Skeletal muscle tissue (tissue), 3 donors: ENCODE measurements at regions not wholly inside any gene's neighbourhood (a gene's known extent, or its start where the extent isn't known, plus 50 kb on each side); places are given as distances from the start of the nearest gene placed in this dataset.
"Not testable (repeated sequence)": the region's sequence is repeated elsewhere in the genome, so short reads cannot be mapped to it uniquely, and the experiment has no call there.

ENCODE experiments used
- H3K27ac ChIP-seq: one replicate; pipeline ENCODE4 v1.7.0; 2013; ENCODE audit warnings: mild to moderate bottlenecking, low read depth, low read length, inconsistent platforms
- H3K27me3 ChIP-seq, 3 donors: one replicate each; pipeline ENCODE4 v1.7.0; 2013; ENCODE audit warnings: low read length in 3 of 3; ENCODE audit not compliant: control insufficient read depth in 3 of 3, insufficient read depth in 3 of 3
- H3K36me3 ChIP-seq, 3 donors: one replicate each; pipeline ENCODE4 v1.7.0; 2013; ENCODE audit warnings: low read length in 3 of 3; ENCODE audit not compliant: control insufficient read depth in 3 of 3, insufficient read depth in 3 of 3
- H3K4me1 ChIP-seq, 3 donors: one replicate each; pipeline ENCODE4 v1.7.0; 2013; ENCODE audit warnings: low read length in 3 of 3, mild to moderate bottlenecking in 3 of 3; ENCODE audit not compliant: control insufficient read depth in 3 of 3, insufficient read depth in 3 of 3
- H3K4me3 ChIP-seq, 3 donors: one replicate each; pipeline ENCODE4 v1.7.0; 2013; ENCODE audit warnings: low read length in 3 of 3
- H3K9ac ChIP-seq, 3 donors: one replicate each; pipeline ENCODE4 v1.7.0; 2013; ENCODE audit warnings: low read length in 3 of 3, mild to moderate bottlenecking in 3 of 3, moderate library complexity in 2 of 3, low read depth in 1 of 3
- H3K9me3 ChIP-seq, 3 donors: one replicate each; pipeline ENCODE4 v1.7.0; 2013; ENCODE audit warnings: low read length in 3 of 3; ENCODE audit not compliant: control insufficient read depth in 3 of 3
- donor health status: Osteomylitis.

DNA sequence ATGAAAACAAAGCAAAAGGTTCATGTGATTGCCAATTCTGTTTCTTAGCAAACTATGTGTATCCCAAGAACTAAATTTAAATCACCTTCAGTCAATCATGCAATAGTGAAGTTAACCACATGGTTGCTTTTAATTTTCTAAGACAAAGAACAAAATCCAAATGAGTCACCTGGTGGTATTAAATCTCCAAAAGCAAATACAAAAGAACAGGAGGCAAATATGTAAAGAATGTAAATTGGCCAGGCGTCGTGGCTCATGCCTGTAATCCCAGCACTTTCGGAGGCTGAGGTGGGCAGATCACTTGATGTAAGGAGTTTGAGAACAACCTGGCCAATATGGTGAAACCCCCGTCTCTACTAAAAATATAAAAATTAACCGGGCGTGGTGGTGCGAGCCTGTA lies 54.2 kb upstream of the PIK3R4 start:
- no peaks in the 10 kb centered on the region for H3K9me3 ChIP-seq
- H3K27ac ChIP-seq, result no peak overlapping the region
- no peaks in the 10 kb centered on the region for H3K36me3 ChIP-seq
- no peak overlapping the region for H3K9ac ChIP-seq
- no peaks in the 10 kb centered on the region for H3K27me3 ChIP-seq
- no peak overlapping the region for H3K4me3 ChIP-seq
- no peaks in the 10 kb centered on the region for H3K4me1 ChIP-seq

DNA sequence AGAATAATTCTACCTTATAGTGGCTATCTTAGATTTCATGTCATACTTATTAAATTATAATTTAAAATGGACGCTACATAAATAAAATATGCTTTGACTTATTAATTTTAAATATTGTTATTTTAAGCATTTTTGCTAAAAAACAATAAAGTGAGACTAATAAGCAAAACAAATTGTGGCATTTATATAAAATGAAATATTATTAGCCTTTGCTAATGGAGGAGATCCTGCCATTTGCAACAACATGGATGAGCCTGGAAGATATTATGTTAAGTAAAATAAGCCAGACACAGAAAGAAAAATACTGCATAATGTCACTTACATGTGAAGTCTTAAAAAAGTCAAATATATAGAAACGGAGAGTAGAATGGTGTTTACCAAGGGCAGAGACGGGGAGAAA lies 54.8 kb upstream of the PIK3R4 start:
- no peaks in the 10 kb centered on the region for H3K4me1 ChIP-seq
- H3K9ac ChIP-seq, result no peak overlapping the region
- H3K9me3 ChIP-seq, result no peaks in the 10 kb centered on the region
- H3K4me3 ChIP-seq, result no peak overlapping the region
- no peak overlapping the region for H3K27ac ChIP-seq
- no peaks in the 10 kb centered on the region for H3K27me3 ChIP-seq
- no peaks in the 10 kb centered on the region for H3K36me3 ChIP-seq

DNA sequence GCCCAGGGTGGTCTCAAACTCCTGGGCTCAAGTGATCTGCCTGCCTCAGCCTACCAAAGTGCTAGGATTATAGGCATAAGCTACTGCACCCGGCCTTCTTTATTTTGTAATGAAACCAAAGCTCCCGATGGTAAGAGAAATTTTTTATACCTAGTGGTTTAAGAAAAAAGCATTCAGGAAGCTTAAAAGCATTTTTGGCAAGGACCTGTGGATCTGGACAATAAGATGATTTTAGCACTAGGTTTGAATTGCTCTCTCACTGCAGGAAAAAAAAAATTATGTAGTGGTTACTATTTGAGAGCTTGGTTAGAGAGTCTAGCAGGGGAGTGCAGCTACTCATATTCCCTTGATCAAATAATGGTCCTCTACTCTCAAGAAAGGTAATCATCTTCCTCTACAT lies 64.9 kb upstream of the PIK3R4 start:
- H3K36me3 ChIP-seq, result no peaks in the 10 kb centered on the region
- no peaks in the 10 kb centered on the region for H3K27me3 ChIP-seq
- H3K4me3 ChIP-seq, result no peak overlapping the region
- H3K9me3 ChIP-seq, result no peaks in the 10 kb centered on the region
- H3K4me1 ChIP-seq, result no peaks in the 10 kb centered on the region
- no peak overlapping the region for H3K27ac ChIP-seq
- H3K9ac ChIP-seq, result no peak overlapping the region

DNA sequence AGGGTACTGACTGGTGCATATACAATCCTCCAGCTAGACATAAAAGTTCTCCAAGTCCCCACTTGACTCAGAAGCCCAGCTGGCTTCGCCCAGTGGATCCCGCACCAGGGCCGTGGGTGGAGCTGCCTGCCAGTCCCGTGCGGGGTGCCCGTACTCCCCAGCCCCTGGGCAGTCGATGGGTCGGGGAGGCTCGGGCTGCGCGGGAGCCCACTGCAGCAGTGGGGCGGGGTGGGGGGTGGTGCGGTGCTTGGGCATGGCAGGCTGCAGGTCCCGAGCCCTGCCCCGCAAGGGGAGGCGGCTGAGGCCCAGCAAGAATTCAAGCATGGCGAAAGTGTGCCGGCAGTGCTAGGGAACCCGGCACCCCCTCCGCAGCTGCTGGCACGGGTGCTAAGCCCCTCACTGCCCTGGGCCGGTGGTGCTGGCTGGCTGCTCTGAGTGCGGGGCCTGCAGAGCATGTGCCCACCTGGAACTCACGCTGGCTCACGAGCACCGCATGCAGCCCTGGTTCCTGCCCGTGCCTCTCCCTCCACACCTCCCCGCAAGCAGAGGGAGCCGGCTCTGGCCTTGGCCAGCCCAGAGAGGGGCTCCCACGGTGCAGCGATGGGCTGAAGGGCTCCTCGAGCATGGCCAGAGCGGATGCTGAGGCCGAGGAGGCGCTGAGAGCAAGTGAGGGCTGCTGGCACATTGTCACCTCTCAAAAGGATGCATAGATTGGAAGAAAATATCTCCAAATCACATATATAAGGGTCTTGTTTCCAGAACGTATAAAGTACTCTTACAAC lies 68.3 kb upstream of the PIK3R4 start:
- no peaks in the 10 kb centered on the region for H3K9me3 ChIP-seq
- H3K4me1 ChIP-seq, result no peaks in the 10 kb centered on the region
- no peak overlapping the region for H3K27ac ChIP-seq
- no peaks in the 10 kb centered on the region for H3K36me3 ChIP-seq
- no peak overlapping the region for H3K4me3 ChIP-seq
- H3K9ac ChIP-seq, result no peak overlapping the region
- no peaks in the 10 kb centered on the region for H3K27me3 ChIP-seq

DNA sequence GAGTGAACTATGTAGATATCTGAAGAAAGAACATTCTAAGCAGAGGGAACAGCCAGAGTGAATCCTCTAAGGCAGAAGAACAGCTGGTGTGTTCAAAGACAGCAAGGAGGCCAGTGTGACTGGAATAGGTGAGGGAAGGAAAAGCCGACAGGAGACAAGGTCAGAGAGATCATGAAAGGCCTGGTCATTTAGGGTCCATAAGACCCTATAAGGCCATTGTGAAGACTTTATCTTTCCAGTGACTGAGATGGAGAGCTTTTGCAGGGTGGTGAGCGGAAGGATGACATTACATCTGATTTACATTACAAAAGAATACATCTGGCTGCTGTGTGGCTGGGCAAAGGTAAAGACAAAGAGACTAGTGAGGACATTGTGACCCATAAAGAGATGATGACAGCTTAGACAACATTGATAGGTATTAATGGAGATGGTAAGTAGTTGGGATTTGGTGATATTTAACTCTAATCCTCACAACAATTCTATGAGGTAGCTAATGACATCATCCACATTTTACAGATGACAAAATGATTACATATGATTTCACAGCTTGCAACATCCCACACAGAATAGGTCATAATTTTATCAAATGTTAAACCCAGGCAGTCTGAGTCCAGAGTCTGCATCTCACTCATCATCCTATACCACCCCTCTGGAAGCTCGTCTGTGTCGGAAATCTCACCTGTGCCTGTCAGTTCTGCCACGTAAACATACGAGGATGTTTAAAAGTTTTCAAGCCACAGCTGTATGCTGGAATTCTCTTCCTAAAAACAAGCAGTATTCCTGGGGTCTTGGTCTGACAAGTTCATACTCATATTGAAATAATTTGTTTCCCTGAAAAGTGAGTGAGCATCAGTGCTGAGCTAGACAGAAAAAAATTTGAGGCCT lies 70.2 kb upstream of the PIK3R4 start:
- Histone ChIP-seq H3K27ac (no peak overlapping the region), H3K4me1 (no peaks in the 10 kb centered on the region), H3K9me3 (no peaks in the 10 kb centered on the region), H3K27me3 (no peaks in the 10 kb centered on the region), H3K4me3 (no peak overlapping the region), H3K9ac (no peak overlapping the region), H3K36me3 (no peaks in the 10 kb centered on the region)

DNA sequence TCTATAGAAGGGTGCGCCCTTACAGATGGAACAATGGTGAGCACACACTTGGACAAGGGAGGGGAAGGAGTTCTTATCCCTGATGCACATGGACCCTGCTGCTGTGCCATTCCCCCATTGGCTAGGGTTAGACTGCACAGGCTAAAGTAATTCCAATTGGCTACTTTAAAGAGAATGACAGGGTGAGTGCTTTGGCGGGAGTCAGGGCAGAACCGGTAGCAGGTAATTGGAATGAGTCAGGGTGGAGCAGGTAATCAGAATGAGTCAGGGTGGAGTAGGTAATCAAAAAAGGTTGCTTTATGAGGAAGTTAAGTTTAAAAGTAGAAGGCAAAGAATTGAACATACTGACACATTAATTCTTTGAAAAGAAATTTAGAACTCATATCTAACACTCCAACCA lies 71.4 kb upstream of the PIK3R4 start:
- H3K27me3 ChIP-seq, H3K27ac ChIP-seq, H3K4me3 ChIP-seq, H3K9ac ChIP-seq, H3K9me3 ChIP-seq, H3K36me3 ChIP-seq, H3K4me1 ChIP-seq: not testable (repeated sequence)

DNA sequence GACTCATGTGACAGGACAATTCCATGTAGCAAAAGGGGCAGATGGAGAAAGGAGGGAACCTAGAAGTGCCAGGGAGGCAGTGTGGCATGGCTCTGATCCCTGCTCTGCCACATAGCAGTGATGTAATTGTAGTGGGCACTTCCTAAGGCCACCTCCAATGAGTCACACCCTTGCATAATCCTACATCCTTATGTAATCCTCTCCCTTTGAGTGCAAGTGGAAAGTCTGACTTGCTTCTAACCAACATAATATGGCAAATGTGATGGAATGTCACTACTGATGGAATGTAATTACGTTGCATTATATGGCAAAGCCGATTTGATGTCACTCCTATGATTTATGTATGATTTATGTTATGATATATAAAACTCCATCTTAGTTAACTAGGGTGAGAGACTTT lies 72.9 kb upstream of the ATP2C1 start:
- Histone ChIP-seq H3K9me3 (no peaks in the 10 kb centered on the region), H3K9ac (no peak overlapping the region), H3K27me3 (no peaks in the 10 kb centered on the region), H3K4me1 (no peaks in the 10 kb centered on the region), H3K27ac (no peak overlapping the region), H3K4me3 (no peak overlapping the region), H3K36me3 (no peaks in the 10 kb centered on the region)

DNA sequence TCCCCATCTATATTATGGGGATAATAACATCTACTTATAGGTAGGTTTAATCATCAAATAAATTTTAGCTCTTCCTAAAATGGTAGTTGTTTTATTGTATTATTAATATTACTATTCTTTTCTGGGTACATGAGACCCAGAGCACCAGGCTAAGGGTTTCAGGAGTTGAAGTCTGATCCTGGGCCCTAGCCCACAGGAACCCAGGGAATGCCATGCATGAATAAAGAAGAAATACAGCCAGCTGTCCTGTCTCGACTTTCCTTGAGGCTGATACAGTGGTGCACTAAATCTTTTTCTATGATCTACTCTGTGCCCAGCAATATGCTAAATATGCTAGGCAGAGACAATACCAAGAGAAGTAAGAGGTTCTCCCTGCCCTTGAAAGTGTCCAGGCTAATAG lies 72.1 kb upstream of the ATP2C1 start:
- no peaks in the 10 kb centered on the region for H3K27me3 ChIP-seq
- H3K27ac ChIP-seq, result no peak overlapping the region
- no peaks in the 10 kb centered on the region for H3K4me1 ChIP-seq
- H3K36me3 ChIP-seq, result no peaks in the 10 kb centered on the region
- no peak overlapping the region for H3K4me3 ChIP-seq
- H3K9ac ChIP-seq, result no peak overlapping the region
- H3K9me3 ChIP-seq, result no peaks in the 10 kb centered on the region

DNA sequence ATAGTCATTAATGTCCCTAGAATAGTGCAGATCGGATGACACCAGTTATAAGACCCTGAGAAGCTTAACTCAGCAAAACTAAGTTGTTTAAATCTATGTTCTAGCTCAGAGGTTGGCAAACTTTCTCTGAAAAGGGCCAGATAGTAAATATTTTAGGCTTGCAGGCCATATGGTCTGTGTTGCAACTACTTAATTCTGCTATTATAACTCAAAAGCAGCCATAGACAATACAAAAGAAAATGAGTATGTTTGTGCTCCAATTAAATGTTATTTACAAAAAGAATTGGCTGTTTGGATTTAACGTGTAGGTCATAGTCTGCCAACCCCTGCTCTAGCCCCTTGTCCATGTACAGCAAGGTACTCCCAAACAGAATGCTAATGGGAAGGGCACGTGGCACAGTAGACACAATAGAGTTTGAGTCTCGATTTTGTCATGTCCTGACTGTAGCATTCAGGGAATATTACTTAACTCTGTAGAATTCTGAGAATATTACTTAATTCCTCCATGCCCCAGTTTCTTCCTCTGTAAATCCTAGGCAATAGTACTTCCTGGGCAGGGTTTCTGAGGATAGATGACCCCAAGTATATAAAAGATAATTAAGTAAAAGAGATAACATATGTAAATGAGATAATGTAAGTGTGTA lies 70.5 kb upstream of the ATP2C1 start:
- Histone ChIP-seq H3K4me3 (no peak overlapping the region), H3K27me3 (no peaks in the 10 kb centered on the region), H3K36me3 (no peaks in the 10 kb centered on the region), H3K9me3 (no peaks in the 10 kb centered on the region), H3K9ac (no peak overlapping the region), H3K4me1 (no peaks in the 10 kb centered on the region), H3K27ac (no peak overlapping the region)

DNA sequence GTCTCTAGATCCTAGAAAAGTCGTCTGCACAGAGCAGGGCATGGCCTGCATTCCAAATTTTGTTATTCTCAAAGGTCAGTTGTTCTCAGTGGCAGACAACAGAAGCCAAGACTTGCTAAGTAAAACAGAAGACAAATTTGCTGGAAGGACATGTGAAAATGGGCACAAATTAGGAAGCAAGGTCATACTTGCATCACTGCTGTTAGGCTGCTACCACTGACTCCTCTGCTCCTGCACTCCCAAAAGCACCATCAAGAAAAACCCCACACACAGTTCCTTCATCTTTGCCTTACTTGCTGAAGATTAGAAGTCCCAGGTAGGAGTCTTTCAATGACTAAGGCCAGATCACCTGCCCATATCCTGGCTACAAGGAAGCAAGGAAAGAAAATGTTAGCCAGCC lies 69.9 kb upstream of the ATP2C1 start:
- no peak overlapping the region for H3K4me3 ChIP-seq
- H3K9ac ChIP-seq, result no peak overlapping the region
- H3K27me3 ChIP-seq, result no peaks in the 10 kb centered on the region
- H3K36me3 ChIP-seq, result no peaks in the 10 kb centered on the region
- no peaks in the 10 kb centered on the region for H3K4me1 ChIP-seq
- H3K9me3 ChIP-seq, result no peaks in the 10 kb centered on the region
- H3K27ac ChIP-seq, result no peak overlapping the region
